ENCODE measurements at regions not wholly inside any gene's neighbourhood (a gene's known extent, or its start where the extent isn't known, plus 50 kb on each side); places are given as distances from the start of the nearest gene placed in this dataset.
"Not testable (repeated sequence)": the region's sequence is repeated elsewhere in the genome, so short reads cannot be mapped to it uniquely, and the experiment has no call there.

DNA sequence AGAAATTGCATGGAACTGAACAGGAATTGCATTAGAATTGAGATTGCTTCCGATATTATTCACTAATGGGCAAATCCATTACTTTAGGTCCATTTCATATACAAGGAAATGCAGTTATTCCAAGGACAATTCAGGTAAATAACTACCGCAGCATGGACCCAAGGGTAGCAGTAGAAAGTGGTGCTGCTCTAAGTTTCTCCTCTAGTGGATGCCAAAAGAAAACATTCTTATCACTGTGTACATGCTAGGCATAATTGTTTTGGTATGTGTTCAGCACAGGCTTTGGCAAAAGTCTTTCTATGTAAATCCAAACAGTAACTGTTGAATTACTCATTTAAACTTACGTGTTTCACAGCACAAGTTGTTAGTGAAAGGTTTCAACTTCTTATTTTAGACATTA lies 890.1 kb upstream of the ADAMTS5 start:
- H3K4me3 ChIP-seq (ENCODE audit: control insufficient read depth in 1 of 7, extremely low read depth in 1 of 7, insufficient read depth in 4 of 7, low read depth in 2 of 7, low read length in 6 of 7); H3K9me3 ChIP-seq (ENCODE audit: control extremely low read depth in 1 of 5, control insufficient read depth in 4 of 5, insufficient read depth in 2 of 5, low read depth in 1 of 5, low read length in 4 of 5); H3K27me3 ChIP-seq (replicated peaks in 2 of 5; ENCODE audit: control insufficient read depth in 4 of 5, insufficient read depth in 5 of 5, low read length in 4 of 5); H3K36me3 ChIP-seq (ENCODE audit: control insufficient read depth in 4 of 4, insufficient read depth in 4 of 4, low read length in 3 of 4); POLR2A ChIA-PET; H3K27ac ChIP-seq (ENCODE audit: insufficient read depth in 1 of 2, low read depth in 1 of 2, low read length in 2 of 2, poor library complexity in 1 of 2, severe bottlenecking in 2 of 2); DNase-seq; CTCF ChIA-PET; H3K4me1 ChIP-seq (ENCODE audit: control extremely low read depth in 1 of 4, control insufficient read depth in 4 of 4, insufficient read depth in 4 of 4, low read length in 3 of 4): not testable (repeated sequence)
- WGBS (ENCODE audit: insufficient coverage): no CpG with 5 or more reads among the region's 3 CpGs

DNA sequence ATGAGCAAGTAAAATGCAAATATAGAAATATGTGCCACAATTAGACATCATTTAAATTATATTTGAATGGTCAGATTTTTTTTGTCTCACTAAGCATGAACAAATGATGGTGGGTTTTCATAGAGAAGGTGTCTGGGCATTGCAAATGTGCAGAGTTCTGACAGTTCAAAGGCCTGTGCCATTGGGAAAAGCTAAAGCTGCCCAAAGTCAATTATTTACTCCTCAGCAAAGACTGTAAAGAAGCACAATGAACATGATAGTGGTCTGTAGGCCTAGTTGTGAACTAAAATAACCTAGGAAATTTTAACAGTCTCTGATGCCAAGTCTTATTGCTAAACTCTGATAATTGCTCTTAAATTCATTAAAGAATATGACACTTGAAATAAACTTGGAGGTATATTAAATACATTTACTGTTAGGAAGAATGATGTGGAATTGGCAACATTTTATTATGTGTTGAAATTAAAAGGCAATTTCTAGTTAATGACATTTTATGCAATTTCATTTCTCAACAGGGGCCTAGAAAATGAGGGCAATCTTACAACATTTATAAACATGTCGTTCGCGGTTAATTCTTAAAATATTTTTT lies 874.3 kb upstream of the ADAMTS5 start:
- Histone ChIP-seq H3K4me3 (ENCODE audit: control insufficient read depth in 1 of 7, extremely low read depth in 1 of 7, insufficient read depth in 4 of 7, low read depth in 2 of 7, low read length in 6 of 7) (no peak overlapping the region), H3K27ac (ENCODE audit: insufficient read depth in 1 of 2, low read depth in 1 of 2, low read length in 2 of 2, poor library complexity in 1 of 2, severe bottlenecking in 2 of 2) (no peak overlapping the region), H3K9me3 (ENCODE audit: control extremely low read depth in 1 of 5, control insufficient read depth in 4 of 5, insufficient read depth in 2 of 5, low read depth in 1 of 5, low read length in 4 of 5) (no peaks in the 10 kb centered on the region), H3K27me3 (replicated peaks in 2 of 5; ENCODE audit: control insufficient read depth in 4 of 5, insufficient read depth in 5 of 5, low read length in 4 of 5) (no peaks in the 10 kb centered on the region), H3K36me3 (ENCODE audit: control insufficient read depth in 4 of 4, insufficient read depth in 4 of 4, low read length in 3 of 4) (no peaks in the 10 kb centered on the region), H3K4me1 (ENCODE audit: control extremely low read depth in 1 of 4, control insufficient read depth in 4 of 4, insufficient read depth in 4 of 4, low read length in 3 of 4) (no peaks in the 10 kb centered on the region)
- WGBS (ENCODE audit: insufficient coverage): no CpG with 5 or more reads among the region's 3 CpGs
- POLR2A ChIA-PET: no interaction called here
- CTCF ChIA-PET: no interaction called here
- no peak for DNase-seq

DNA sequence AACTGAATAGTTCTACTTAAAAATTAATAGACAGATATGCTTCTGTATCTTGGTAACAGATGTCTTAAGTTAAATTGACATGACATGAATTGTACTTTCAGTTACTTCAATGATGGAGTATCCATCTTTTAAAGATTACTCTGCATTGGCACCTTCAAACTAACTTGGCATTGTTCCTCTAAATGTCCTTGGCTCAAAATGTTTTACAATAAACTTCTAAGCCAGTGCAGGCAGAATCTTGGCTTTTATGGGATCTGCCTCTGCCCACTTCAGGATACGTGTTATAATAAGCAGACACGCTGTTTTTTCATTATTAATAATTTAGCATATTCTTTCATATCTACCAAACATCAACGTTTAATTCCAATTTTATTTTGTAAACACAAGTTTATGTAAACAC lies 873.4 kb upstream of the ADAMTS5 start:
- no peaks in the 10 kb centered on the region for H3K9me3 ChIP-seq (ENCODE audit: control extremely low read depth in 1 of 5, control insufficient read depth in 4 of 5, insufficient read depth in 2 of 5, low read depth in 1 of 5, low read length in 4 of 5)
- H3K36me3 ChIP-seq (ENCODE audit: control insufficient read depth in 4 of 4, insufficient read depth in 4 of 4, low read length in 3 of 4): no peaks in the 10 kb centered on the region
- no peak for DNase-seq
- ChIA-PET POLR2A (no interaction called here), CTCF (no interaction called here)
- no peak overlapping the region for H3K4me3 ChIP-seq (ENCODE audit: control insufficient read depth in 1 of 7, extremely low read depth in 1 of 7, insufficient read depth in 4 of 7, low read depth in 2 of 7, low read length in 6 of 7)
- no CpG with 5 or more reads among the region's 3 CpGs for WGBS (ENCODE audit: insufficient coverage)
- H3K4me1 ChIP-seq (ENCODE audit: control extremely low read depth in 1 of 4, control insufficient read depth in 4 of 4, insufficient read depth in 4 of 4, low read length in 3 of 4): no peaks in the 10 kb centered on the region
- no peak overlapping the region for H3K27ac ChIP-seq (ENCODE audit: insufficient read depth in 1 of 2, low read depth in 1 of 2, low read length in 2 of 2, poor library complexity in 1 of 2, severe bottlenecking in 2 of 2)
- H3K27me3 ChIP-seq (replicated peaks in 2 of 5; ENCODE audit: control insufficient read depth in 4 of 5, insufficient read depth in 5 of 5, low read length in 4 of 5): no peaks in the 10 kb centered on the region

DNA sequence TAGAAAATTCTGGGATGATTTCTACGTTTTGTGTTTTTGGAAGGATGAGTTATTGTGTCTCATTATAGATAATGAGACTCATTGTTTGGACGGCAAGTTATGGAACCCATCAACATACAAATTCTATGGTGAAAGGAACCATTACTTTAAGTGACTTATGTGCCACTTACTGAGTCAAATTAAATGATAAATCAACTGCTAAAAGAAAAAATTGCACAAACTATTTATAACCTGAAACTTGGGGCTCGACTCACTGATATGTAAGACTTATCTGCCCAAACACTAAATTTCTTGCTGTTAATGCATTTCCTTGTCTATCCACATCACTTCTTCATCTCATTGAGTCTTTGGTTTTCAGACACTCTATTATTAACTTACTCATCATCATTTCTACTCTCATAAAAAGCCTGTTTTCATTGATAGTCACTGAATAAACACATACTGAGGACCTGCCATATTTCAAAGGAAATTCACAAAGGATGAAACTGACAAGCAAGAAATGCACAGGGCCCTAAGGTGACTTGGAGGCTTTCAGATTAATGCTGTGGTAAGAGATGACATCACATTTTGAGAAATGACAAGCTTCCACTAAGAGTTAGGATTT lies 872.7 kb upstream of the ADAMTS5 start:
- DNase-seq: no peak
- POLR2A ChIA-PET: no interaction called here
- no peaks in the 10 kb centered on the region for H3K4me1 ChIP-seq (ENCODE audit: control extremely low read depth in 1 of 4, control insufficient read depth in 4 of 4, insufficient read depth in 4 of 4, low read length in 3 of 4)
- no peaks in the 10 kb centered on the region for H3K36me3 ChIP-seq (ENCODE audit: control insufficient read depth in 4 of 4, insufficient read depth in 4 of 4, low read length in 3 of 4)
- no peak overlapping the region for H3K27ac ChIP-seq (ENCODE audit: insufficient read depth in 1 of 2, low read depth in 1 of 2, low read length in 2 of 2, poor library complexity in 1 of 2, severe bottlenecking in 2 of 2)
- H3K27me3 ChIP-seq (replicated peaks in 2 of 5; ENCODE audit: control insufficient read depth in 4 of 5, insufficient read depth in 5 of 5, low read length in 4 of 5): no peaks in the 10 kb centered on the region
- no peak overlapping the region for H3K4me3 ChIP-seq (ENCODE audit: control insufficient read depth in 1 of 7, extremely low read depth in 1 of 7, insufficient read depth in 4 of 7, low read depth in 2 of 7, low read length in 6 of 7)
- CTCF ChIA-PET: no interaction called here
- 100% methylated on average over 1 of the region's 3 CpGs for WGBS (ENCODE audit: insufficient coverage)
- H3K9me3 ChIP-seq (ENCODE audit: control extremely low read depth in 1 of 5, control insufficient read depth in 4 of 5, insufficient read depth in 2 of 5, low read depth in 1 of 5, low read length in 4 of 5): no peaks in the 10 kb centered on the region

DNA sequence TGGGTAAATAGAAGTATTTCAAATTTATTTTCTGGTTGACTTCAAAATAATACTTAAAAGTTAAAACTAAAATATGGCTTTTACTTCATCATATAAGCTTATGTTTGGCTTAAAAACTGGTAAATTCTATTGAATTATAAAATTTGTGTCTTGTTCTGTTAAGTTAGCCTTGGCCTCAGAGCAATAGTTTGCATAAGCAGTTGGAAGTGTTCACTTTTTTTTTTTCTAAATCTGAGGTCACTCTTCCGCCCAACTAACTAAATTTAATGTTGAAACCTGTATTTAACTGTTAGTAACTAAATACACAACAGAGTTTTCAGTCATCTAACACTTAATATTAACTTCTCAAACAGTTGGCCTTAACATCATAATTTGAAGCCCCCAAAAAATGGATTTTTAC lies 871.7 kb upstream of the ADAMTS5 start:
- ChIA-PET CTCF (interaction anchor here (0.7 kb wide), 1 partner anchor 515 kb away, joined by 4 read pairs; no protein-coding TSS in a partner anchor), POLR2A (no interaction called here)
- Histone ChIP-seq H3K27me3 (replicated peaks in 2 of 5; ENCODE audit: control insufficient read depth in 4 of 5, insufficient read depth in 5 of 5, low read length in 4 of 5) (no peaks in the 10 kb centered on the region), H3K4me3 (ENCODE audit: control insufficient read depth in 1 of 7, extremely low read depth in 1 of 7, insufficient read depth in 4 of 7, low read depth in 2 of 7, low read length in 6 of 7) (no peak overlapping the region), H3K9me3 (ENCODE audit: control extremely low read depth in 1 of 5, control insufficient read depth in 4 of 5, insufficient read depth in 2 of 5, low read depth in 1 of 5, low read length in 4 of 5) (no peaks in the 10 kb centered on the region), H3K36me3 (ENCODE audit: control insufficient read depth in 4 of 4, insufficient read depth in 4 of 4, low read length in 3 of 4) (no peaks in the 10 kb centered on the region), H3K4me1 (ENCODE audit: control extremely low read depth in 1 of 4, control insufficient read depth in 4 of 4, insufficient read depth in 4 of 4, low read length in 3 of 4) (no peaks in the 10 kb centered on the region), H3K27ac (ENCODE audit: insufficient read depth in 1 of 2, low read depth in 1 of 2, low read length in 2 of 2, poor library complexity in 1 of 2, severe bottlenecking in 2 of 2) (no peak overlapping the region)
- no peak for DNase-seq
- no CpG with 5 or more reads among the region's 1 CpG for WGBS (ENCODE audit: insufficient coverage)

DNA sequence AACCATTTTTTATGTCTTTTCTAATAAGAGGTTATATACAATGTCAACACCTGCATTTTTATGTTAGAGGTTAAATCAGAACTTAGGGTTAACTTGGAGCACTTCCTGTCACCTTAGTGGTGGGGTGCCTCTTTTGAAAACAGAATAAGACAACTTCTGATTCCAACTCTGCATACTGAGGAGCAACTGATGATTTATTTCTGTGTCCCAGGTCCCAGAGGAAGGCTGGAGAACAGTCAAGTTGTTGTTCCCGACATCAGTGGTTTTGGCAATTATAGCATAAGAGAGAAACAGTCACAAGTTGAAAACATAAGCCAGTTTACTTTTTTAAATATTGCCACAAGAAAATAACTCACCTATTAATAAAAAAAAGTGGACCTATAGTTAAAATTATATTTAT lies 871.0 kb upstream of the ADAMTS5 start:
- H3K4me3 ChIP-seq (ENCODE audit: control insufficient read depth in 1 of 7, extremely low read depth in 1 of 7, insufficient read depth in 4 of 7, low read depth in 2 of 7, low read length in 6 of 7): no peak overlapping the region
- POLR2A ChIA-PET: no interaction called here
- H3K27ac ChIP-seq (ENCODE audit: insufficient read depth in 1 of 2, low read depth in 1 of 2, low read length in 2 of 2, poor library complexity in 1 of 2, severe bottlenecking in 2 of 2): no peak overlapping the region
- CTCF ChIA-PET: interaction anchor here (0.7 kb wide), 1 partner anchor 514 kb away, joined by 4 read pairs; no protein-coding TSS in a partner anchor
- H3K27me3 ChIP-seq (replicated peaks in 2 of 5; ENCODE audit: control insufficient read depth in 4 of 5, insufficient read depth in 5 of 5, low read length in 4 of 5): no peaks in the 10 kb centered on the region
- no peaks in the 10 kb centered on the region for H3K4me1 ChIP-seq (ENCODE audit: control extremely low read depth in 1 of 4, control insufficient read depth in 4 of 4, insufficient read depth in 4 of 4, low read length in 3 of 4)
- no peaks in the 10 kb centered on the region for H3K9me3 ChIP-seq (ENCODE audit: control extremely low read depth in 1 of 5, control insufficient read depth in 4 of 5, insufficient read depth in 2 of 5, low read depth in 1 of 5, low read length in 4 of 5)
- 100% methylated on average over 1 of the region's 1 CpG for WGBS (ENCODE audit: insufficient coverage)
- no peaks in the 10 kb centered on the region for H3K36me3 ChIP-seq (ENCODE audit: control insufficient read depth in 4 of 4, insufficient read depth in 4 of 4, low read length in 3 of 4)
- DNase-seq: no peak

DNA sequence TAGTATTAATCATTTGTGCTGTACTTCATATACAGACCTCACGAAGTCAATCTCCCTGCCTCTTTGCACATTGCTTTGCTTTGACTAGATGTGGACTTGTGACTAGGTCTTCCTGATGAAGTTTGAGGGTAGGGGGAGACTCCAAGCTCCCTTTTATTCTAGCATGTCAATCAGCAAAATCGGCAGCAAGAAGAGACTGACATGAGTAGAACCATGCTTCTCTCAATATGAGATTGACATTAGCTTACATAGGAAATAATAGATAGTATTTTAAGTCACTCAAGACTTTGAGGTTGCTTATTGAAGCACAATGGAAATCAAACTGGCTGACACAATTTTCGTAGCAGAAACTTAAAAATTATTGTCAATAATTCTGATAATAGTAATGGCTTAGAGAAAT lies 866.4 kb upstream of the ADAMTS5 start:
- no CpG with 5 or more reads among the region's 3 CpGs for WGBS (ENCODE audit: insufficient coverage)
- Histone ChIP-seq H3K36me3 (ENCODE audit: control insufficient read depth in 4 of 4, insufficient read depth in 4 of 4, low read length in 3 of 4) (no peaks in the 10 kb centered on the region), H3K9me3 (ENCODE audit: control extremely low read depth in 1 of 5, control insufficient read depth in 4 of 5, insufficient read depth in 2 of 5, low read depth in 1 of 5, low read length in 4 of 5) (no peaks in the 10 kb centered on the region), H3K27me3 (replicated peaks in 2 of 5; ENCODE audit: control insufficient read depth in 4 of 5, insufficient read depth in 5 of 5, low read length in 4 of 5) (no peaks in the 10 kb centered on the region), H3K4me3 (ENCODE audit: control insufficient read depth in 1 of 7, extremely low read depth in 1 of 7, insufficient read depth in 4 of 7, low read depth in 2 of 7, low read length in 6 of 7) (no peak overlapping the region), H3K27ac (ENCODE audit: insufficient read depth in 1 of 2, low read depth in 1 of 2, low read length in 2 of 2, poor library complexity in 1 of 2, severe bottlenecking in 2 of 2) (no peak overlapping the region), H3K4me1 (ENCODE audit: control extremely low read depth in 1 of 4, control insufficient read depth in 4 of 4, insufficient read depth in 4 of 4, low read length in 3 of 4) (no peaks in the 10 kb centered on the region)
- POLR2A ChIA-PET: no interaction called here
- no peak for DNase-seq
- CTCF ChIA-PET: interaction anchor here (0.6 kb wide), 1 partner anchor 250 kb away, joined by 3 read pairs; no protein-coding TSS in a partner anchor

All from common myeloid progenitor, CD34-positive (primary cell).